Renal pelvis (tissue), 1 donor: ENCODE measurements at regions not wholly inside any gene's neighbourhood (a gene's known extent, or its start where the extent isn't known, plus 50 kb on each side); places are given as distances from the start of the nearest gene placed in this dataset.

Source experiments
- DNase-seq: peaks from one replicate; pipeline ENCODE4 v3.0.0-alpha.2; 2013

DNA sequence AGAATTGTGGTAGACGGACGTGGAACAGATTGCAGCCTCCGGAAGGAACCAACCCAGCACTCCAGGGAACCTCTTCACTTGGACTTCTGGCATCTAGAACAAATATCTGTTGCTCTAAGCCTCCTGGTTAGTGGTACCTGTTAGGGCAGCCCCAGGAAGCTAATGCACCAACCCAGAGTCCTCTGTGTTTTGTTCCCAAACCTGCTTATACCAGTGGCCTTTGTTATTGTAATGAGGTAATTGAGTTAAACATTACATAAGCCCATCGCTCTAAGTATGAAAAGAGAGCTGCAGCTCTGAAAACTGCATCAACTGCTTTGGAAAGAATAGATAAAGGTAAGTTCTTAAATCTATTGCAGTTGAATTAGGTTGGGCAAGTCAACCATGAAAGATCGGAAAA, 516.7 kb downstream of the NPHP4 start:
- no peak for DNase-seq

- no peak for DNase-seq
Observed at GRCh38 chr1:5473268-5473667, 519.0 kb downstream of the NPHP4 start.

GRCh38 chr1:5466487-5466886, 525.7 kb downstream of the NPHP4 start:
- DNase-seq: no peak

- no peak for DNase-seq
Observed at GRCh38 chr1:5465281-5465711, 526.9 kb downstream of the NPHP4 start.

DNA sequence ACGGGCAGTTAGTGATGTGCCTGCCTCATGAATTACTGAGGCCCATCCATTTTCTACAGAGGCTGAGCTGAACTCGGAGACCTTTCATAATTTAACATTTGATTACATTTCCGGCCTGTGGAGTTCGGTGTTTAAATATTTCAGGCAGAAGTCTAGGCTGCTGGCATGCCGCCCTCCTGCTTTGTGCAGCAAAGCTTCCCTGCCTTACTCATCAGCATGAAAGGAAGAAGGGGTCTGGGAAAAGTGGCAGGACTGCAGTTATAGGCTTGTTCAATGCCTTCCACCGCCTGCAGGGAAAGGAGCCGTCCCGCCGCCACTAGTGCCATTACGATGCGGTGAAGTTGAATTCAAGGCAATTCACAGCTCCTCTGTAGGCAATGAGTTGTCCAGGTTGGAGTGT, 527.9 kb downstream of the NPHP4 start:
- no peak for DNase-seq

GRCh38 chr1:5460974-5461373, 531.3 kb downstream of the NPHP4 start:
- DNase-seq: no peak

DNA sequence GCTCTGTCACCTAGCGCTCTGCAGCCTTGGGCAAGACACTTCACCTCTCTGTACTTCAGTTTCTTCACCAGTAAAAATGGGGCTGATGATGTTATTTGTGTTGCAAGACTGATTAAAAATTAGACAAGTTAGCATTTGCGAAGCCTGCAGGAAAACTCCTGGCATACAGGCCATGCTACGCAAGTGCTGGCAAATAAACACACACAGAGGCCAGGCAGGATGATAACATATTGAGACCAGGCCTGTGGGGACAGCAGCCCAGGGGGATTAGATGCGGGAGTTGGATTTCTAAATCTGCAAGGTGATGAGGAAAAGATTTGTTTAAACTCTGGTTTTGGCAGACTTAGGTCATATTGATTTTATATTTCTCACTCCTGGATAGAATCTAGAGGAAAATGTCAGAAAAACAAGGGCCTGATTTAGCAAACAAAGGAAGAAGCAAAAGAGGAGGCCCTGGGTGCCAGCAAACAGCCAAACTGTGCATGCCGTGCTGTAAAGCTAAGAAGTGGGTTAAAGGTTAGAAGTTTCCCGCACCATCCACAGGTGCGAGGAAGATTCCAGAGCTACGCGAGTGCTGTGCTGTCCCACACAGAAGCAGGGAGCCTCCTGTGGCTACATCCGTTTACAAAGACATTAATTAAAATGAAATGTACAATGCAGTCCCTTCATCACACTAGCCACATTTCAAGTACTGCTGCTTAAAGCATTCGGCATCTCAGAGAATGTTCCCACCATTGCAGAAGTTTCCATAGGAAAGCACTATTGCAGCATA, 532.2 kb downstream of the NPHP4 start:
- DNase-seq: no peak

- DNase-seq: no peak
Observed at GRCh38 chr1:5458248-5458647, 534.0 kb downstream of the NPHP4 start.

DNA sequence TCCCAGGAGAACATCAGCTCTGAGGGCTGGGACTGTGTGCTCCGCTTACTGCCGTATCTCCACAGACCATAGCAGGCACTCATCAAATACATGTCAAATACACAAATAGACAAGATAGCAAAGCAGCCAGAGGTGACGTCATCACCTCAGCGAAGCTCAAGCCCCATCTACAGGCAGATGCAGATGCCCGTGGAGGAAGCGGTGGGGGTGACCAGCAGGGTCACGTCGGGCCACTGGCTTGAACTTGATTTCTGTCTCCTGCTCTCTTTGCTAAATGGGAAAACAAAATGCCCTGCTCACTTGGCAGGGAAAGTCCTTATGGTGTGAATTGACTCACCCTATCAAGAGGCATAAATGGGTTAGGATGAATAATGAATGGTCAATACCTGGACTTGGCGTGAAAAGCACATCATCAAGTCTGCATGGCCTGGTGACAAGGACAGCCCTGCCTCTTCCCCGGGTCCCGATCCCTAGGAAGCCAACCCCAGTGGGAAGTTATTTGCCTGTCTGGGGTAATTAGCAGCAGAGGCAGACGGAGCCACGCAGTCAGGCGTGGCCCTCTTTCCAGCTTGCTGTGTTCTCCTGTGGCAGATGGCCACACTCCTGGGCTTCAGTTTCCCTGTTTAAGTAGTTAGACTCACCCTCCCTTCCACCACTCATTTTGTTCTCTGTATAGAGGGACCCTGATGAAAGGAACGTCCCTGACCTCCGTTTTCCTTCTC, 536.0 kb downstream of the NPHP4 start:
- no peak for DNase-seq

DNA sequence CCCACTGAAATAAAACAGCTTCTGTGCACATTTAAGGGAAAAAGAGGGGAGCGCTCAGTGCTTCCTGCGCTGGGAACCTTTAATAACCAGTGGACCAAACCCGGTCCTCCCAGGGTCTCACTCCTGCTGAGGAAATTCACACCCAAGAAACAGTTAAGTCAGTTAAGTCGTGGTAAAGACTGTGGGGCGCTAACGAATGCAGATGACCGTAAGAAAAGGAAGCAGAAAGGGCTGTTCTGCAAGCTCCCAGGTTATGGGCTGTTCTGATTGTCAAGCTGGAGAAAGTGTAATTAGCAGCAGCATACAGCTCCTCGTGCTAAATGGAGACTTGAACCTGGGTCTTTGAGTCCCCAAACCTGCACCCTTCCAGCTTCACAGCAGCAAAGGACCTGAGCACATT, 536.6 kb downstream of the NPHP4 start:
- no peak for DNase-seq

DNA sequence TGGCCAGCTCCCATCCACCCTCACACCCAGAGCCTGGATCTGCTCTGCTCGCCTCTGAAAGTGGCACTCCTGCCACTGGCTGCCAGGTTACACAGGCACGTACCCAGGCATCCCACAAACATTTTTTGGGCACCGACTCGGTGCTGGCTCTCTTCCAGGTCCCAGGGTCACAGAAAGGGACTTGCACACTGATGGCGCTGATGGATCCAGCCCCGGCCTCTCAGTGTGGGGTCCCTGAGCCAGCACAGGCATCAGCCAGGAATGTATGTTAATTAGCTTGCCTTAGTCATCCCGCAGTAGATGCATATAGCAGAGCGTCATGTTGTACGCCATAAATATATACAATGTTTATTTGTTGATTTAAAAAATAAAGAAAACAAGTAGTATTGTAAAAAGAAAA, 537.2 kb downstream of the NPHP4 start:
- DNase-seq: no peak

- no peak for DNase-seq
Observed at GRCh38 chr1:5453347-5453746, 538.9 kb downstream of the NPHP4 start.

- DNase-seq: peak; percentile 9
Observed at GRCh38 chr1:5451671-5452070, 540.6 kb downstream of the NPHP4 start.

GRCh38 chr1:5448486-5448885, 543.7 kb downstream of the NPHP4 start:
- DNase-seq: no peak

DNA sequence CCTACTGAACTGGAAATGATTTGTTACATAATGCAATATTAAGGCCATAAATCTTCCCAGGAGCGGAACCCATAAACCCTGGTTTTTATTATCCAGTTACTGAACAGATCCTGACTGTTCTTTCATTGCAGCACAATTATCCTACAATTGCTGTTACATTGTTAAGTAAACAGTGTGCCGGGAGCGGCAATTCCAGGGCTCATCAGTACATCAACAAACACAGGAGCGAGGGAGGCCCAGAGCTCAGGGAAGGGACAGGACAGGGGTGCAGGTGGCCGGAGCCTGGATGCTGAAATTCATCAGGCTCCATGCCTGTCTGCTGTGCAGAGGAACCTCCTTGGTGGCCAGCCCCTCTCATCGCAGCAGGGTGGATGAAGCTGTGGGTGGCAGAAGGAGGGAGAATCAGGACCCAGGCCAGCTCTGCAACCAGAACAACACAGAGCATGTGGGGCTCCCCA, 544.7 kb downstream of the NPHP4 start:
- DNase-seq: no peak

DNA sequence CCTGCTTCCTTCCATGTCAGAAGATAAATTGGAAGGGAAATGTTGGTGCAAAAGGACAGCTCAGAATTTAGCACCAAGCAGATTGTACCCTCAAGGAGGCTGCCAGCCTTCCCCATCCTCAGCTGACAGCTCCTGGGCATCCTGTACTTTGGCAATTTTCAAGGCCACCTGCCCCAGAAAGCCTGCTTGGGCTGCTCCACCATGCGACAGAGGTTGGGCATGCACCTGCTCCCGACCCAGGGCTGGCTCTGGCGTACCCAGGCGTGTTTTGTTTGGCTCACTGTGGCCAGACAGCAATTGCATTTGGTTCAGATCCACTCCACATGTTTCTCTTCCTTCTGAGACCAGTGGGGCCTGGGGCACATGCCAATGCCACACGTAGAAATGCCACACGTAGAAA, 547.8 kb downstream of the NPHP4 start:
- DNase-seq: no peak

DNA sequence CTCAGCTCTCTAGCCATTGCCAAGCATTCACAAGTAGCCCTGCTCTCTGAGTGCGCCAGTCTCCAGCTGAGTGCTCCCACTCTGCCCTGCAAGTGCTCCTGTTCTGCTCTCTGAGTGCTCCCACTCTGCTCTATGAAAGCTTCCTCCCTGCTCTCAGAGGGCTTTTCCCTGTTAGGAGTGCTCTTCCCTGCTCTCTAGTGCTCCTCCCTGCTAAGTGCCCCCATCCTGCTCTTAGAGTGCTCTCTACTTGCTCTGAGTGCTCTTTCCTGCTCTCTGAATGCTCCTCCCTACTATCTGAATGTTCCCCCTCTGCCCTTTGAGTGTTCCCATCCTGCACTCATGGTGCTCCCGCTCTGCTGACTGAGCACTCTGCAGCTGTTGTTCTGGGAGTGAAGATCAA, 555.4 kb downstream of the NPHP4 start:
- DNase-seq: no peak

DNA sequence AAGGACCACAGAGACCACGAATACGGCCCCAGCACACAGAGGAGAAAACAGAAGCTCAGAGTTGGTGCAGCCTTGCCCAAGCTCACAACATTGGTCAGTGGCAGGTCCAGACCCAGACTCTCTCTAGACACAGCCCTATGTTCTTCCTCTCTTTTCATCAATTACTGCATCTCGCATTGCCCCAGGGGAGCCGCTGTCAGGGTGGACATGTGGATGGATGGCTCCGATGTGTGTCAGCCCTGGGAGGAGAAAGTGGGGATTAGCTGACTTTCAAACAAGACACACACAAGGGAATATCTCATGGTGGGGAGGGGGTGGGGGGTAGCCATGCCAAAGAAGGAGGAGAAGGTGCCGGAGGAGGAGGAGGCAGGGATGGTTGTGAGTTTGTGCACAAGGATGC, 556.8 kb downstream of the NPHP4 start:
- DNase-seq: no peak

- DNase-seq: no peak
Observed at GRCh38 chr1:5432436-5432835, 559.8 kb downstream of the NPHP4 start.

DNA sequence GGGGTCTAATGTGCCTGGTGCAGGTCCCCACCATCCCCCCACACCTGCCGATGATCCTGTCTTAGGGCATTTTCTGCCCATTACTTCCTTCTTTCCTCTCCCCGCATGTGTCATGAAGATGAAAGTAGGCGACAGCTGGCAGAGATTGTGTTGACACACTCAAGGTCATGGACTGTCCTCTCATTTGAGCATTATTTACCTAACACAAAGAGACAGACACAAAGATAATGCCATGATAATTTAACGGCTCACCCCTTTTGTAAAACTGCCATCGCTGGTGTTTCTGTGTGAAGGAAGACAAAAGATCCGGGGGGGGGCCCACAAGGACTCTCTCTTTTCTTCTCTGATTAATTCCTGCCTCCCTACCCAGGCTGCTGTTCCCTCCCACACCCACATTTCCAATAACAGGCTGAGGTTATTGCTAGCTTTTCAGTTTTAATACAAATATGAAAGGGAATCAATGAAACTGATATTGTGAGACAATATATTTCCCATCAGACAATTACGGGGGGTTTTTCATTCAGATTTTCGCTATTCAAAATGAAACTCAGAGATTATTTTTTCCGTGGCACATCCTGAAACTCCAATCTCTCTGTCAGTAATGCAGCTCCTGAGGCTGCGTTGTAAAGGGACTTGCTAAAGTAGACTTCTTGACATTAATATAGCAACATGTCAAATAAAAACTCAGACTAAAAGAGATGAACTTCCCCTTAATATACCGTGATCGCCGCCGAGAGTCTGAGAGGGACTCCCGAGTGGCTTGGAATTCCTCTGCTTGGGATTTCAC, 561.1 kb downstream of the NPHP4 start:
- no peak for DNase-seq

DNA sequence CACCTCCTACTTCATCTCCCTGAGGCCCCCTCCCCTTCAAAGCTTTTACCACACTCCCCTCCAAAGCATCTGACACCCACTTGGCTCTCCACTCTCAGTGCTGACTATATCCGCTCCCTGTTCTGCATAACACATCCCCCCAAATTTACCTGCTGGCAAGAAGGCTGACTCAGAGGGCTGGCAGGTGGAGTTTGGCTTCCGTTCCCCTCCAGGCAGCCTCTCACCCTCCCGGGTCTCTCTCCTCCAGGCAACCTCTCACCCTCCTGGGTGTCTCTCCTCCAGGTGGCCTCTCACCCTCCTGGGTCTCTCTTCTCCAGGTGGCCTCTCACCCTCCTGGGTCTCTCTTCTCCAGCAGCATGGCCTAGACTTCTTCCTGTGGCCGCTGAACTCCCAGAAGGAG, 562.1 kb downstream of the NPHP4 start:
- no peak for DNase-seq

- no peak for DNase-seq
Observed at GRCh38 chr1:5428351-5428750, 563.9 kb downstream of the NPHP4 start.
